CD8-positive, alpha-beta memory T cell (primary cell): ENCODE measurements at regions not wholly inside any gene's neighbourhood (a gene's known extent, or its start where the extent isn't known, plus 50 kb on each side); places are given as distances from the start of the nearest gene placed in this dataset.

Source experiments
- CTCF ChIA-PET: fragments of 350-600 bp; sonication (Branson Sonifier 250); formaldehyde crosslinking; loops from one replicate; lab custom pipeline; 2021; ENCODE audit warnings: antibody characterized with exemption; lab: Charles Lee
- POLR2A ChIA-PET: fragments of 350-600 bp; sonication (Branson Sonifier 250); formaldehyde crosslinking; loops from one replicate; lab custom pipeline; 2021; ENCODE audit warnings: antibody characterized with exemption; lab: Charles Lee
- DNase-seq, 5 donors: peaks; one replicate each; pipeline versions ENCODE4 v3.0.0 to v3.0.0-alpha.2; 2020 to 2022; ENCODE audit warnings: mixed read lengths in 1 of 5
- H3K27ac ChIP-seq: one replicate; pipeline ENCODE4 v1.7.0; 2013; ENCODE audit warnings: low read depth, mild to moderate bottlenecking, low read length, moderate library complexity
- H3K27me3 ChIP-seq: 2 replicates; pipeline ENCODE4 v1.7.0; 2013; ENCODE audit warnings: low read length, mild to moderate bottlenecking; ENCODE audit not compliant: insufficient read depth, poor library complexity, severe bottlenecking
- H3K36me3 ChIP-seq: 2 replicates; pipeline ENCODE4 v1.7.0; 2013; ENCODE audit warnings: mild to moderate bottlenecking, low read length, moderate library complexity; ENCODE audit not compliant: insufficient read depth
- H3K4me1 ChIP-seq: 2 replicates; pipeline ENCODE4 v1.7.0; 2013; ENCODE audit warnings: mild to moderate bottlenecking, low read length, moderate library complexity; ENCODE audit not compliant: insufficient read depth
- H3K4me3 ChIP-seq: 2 replicates; pipeline ENCODE4 v1.7.0; 2013; ENCODE audit warnings: mild to moderate bottlenecking, low read length
- H3K9me3 ChIP-seq: 2 replicates; pipeline ENCODE4 v1.7.0; 2013; ENCODE audit warnings: mild to moderate bottlenecking, low read length
- H3K27ac Mint-ChIP-seq, 8 donors: one replicate each; pipeline ENCODE4 v1.8.0; 2020 to 2021; ENCODE audit warnings: mixed read lengths in 8 of 8, mild to moderate bottlenecking in 6 of 8, inconsistent platforms in 3 of 8, moderate library complexity in 3 of 8
- H3K27me3 Mint-ChIP-seq, 2 donors: one replicate each; pipeline ENCODE4 v1.8.0; 2020 to 2021; ENCODE audit warnings: mixed read lengths in 2 of 2, mild to moderate bottlenecking in 1 of 2, moderate library complexity in 1 of 2
- H3K36me3 Mint-ChIP-seq, 3 donors: one replicate each; pipeline ENCODE4 v1.8.0; 2020 to 2021; ENCODE audit warnings: mixed read lengths in 3 of 3, inconsistent platforms in 1 of 3, mild to moderate bottlenecking in 1 of 3
- H3K4me1 Mint-ChIP-seq, 3 donors: one replicate each; pipeline ENCODE4 v1.8.0; 2020 to 2021; ENCODE audit warnings: mixed read lengths in 3 of 3, inconsistent platforms in 1 of 3, mild to moderate bottlenecking in 1 of 3
- H3K4me3 Mint-ChIP-seq, 7 donors: one replicate each; pipeline ENCODE4 v1.8.0; 2020 to 2021; ENCODE audit warnings: mixed read lengths in 7 of 7, mild to moderate bottlenecking in 6 of 7, moderate library complexity in 4 of 7, inconsistent platforms in 2 of 7
- H3K9me3 Mint-ChIP-seq, 5 donors: one replicate each; pipeline ENCODE4 v1.8.0; 2020 to 2022; ENCODE audit warnings: mixed read lengths in 5 of 5, mild to moderate bottlenecking in 3 of 5, moderate library complexity in 2 of 5, inconsistent platforms in 1 of 5

DNA sequence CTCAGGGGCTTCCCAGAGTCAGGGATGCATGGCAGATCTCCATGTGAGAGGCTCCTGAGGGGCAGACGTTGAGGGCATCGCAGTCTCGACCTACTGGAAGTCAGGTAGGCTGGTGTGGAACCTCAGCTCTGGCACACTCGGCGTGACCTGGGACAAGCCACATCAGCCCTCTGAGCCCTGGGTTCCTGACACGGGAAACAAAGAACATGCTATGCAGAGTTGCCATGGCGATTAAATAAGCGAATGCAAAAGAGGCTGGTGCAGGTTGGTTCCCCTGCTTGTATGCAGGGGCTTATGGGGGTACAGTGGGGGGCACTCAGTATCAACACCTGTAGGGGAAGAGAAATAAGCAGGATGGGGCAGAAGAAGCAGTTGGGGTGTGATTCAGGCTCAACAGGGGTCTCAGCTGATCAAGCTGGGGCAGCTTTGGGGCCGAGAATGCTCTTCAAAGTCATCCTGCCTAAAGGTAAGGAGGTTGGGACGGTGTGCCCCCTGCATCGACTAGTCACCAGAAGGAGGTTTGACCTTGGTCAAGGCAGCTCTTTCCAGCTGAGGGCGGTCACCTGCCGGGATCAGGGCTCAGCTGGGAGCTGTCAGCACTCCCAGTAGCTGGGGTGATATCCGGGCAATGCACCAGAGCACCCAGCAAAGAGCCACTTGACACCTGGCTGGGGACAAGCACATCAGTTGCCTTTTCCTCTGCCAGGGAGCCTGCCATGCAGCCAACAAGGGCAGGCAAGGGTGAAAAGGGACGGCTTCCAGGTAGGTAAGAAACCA, 442.7 kb downstream of the MIAT start:
- Mint-ChIP-seq H3K4me1 (no peaks in the 10 kb centered on the region), H3K4me3 (no peak overlapping the region), H3K9me3 (no peaks in the 10 kb centered on the region), H3K27ac (no peak overlapping the region), H3K36me3 (peaks cover 0 to under 1% (median 0%) of the 10 kb centered on the region in 3 donors), H3K27me3 (peaks cover 25 to 40% of the 10 kb centered on the region in 2 donors)
- Histone ChIP-seq H3K36me3 (no peaks in the 10 kb centered on the region), H3K4me1 (no peaks in the 10 kb centered on the region), H3K4me3 (no peak overlapping the region), H3K27ac (no peak overlapping the region), H3K9me3 (no peaks in the 10 kb centered on the region), H3K27me3 (no peaks in the 10 kb centered on the region)
- DNase-seq = no peak
- POLR2A ChIA-PET = no interaction called here
- CTCF ChIA-PET = no interaction called here

DNA sequence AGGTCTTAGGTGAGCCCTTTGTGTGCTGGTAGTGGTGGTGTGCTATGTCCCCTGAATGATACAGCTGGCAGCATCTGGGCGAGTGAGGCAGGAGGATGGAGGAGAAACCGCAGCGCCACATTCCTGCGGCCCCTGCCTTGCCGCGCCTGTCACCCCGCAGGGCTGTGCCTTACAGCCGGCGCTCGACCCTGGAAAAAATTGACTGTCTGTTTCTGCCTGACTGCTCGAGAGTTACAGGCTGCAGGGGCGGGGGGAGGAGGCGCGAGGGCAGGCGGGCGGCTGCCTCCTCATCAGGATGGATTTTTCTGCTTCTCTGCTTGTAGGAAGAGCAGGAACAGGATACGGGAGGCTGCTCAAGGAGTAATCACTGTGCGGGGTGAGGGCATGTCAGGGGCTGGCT, 443.4 kb downstream of the MIAT start:
- Mint-ChIP-seq H3K4me3 (no peak overlapping the region), H3K36me3 (peaks cover 0 to 1% (median 0%) of the 10 kb centered on the region in 3 donors), H3K4me1 (no peaks in the 10 kb centered on the region), H3K27ac (no peak overlapping the region), H3K27me3 (peaks cover 25 to 40% of the 10 kb centered on the region in 2 donors), H3K9me3 (no peaks in the 10 kb centered on the region)
- Histone ChIP-seq H3K36me3 (no peaks in the 10 kb centered on the region), H3K4me1 (no peaks in the 10 kb centered on the region), H3K4me3 (no peak overlapping the region), H3K27me3 (no peaks in the 10 kb centered on the region), H3K9me3 (no peaks in the 10 kb centered on the region), H3K27ac (no peak overlapping the region)
- DNase-seq = no peak
- ChIA-PET CTCF (no interaction called here), POLR2A (no interaction called here)

DNA sequence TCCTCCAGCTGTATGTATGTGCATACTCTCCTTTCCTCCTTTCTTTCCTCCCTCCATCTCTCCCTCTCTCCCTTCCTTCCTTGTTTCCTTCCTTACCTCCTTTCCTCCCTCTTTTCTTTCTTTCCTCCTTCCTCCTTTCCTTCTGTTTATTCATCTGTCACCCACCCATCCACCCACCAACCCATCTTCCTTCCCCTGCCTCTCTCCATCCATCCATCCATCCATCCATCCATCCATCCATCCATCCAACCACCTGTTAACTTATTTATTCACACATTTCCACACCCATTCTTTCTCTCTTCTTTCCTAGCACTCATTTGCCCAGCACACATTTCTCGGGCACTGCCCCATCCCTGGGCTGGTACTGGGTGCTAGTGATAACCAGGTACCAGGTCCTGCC, 443.9 kb downstream of the MIAT start:
- CTCF ChIA-PET = no interaction called here
- no peaks in the 10 kb centered on the region for H3K4me1 Mint-ChIP-seq
- no peak for DNase-seq
- no peak overlapping the region for H3K4me3 Mint-ChIP-seq
- no peaks in the 10 kb centered on the region for H3K9me3 Mint-ChIP-seq
- H3K4me1 ChIP-seq = no peaks in the 10 kb centered on the region
- H3K27me3 ChIP-seq = no peaks in the 10 kb centered on the region
- H3K36me3 ChIP-seq = no peaks in the 10 kb centered on the region
- H3K9me3 ChIP-seq = no peaks in the 10 kb centered on the region
- no peak overlapping the region for H3K27ac Mint-ChIP-seq
- H3K27ac ChIP-seq = no peak overlapping the region
- H3K36me3 Mint-ChIP-seq = peaks cover 0 to 1% (median 0%) of the 10 kb centered on the region in 3 donors
- peaks cover 25 to 40% of the 10 kb centered on the region in 2 donors for H3K27me3 Mint-ChIP-seq
- no peak overlapping the region for H3K4me3 ChIP-seq
- POLR2A ChIA-PET = no interaction called here

DNA sequence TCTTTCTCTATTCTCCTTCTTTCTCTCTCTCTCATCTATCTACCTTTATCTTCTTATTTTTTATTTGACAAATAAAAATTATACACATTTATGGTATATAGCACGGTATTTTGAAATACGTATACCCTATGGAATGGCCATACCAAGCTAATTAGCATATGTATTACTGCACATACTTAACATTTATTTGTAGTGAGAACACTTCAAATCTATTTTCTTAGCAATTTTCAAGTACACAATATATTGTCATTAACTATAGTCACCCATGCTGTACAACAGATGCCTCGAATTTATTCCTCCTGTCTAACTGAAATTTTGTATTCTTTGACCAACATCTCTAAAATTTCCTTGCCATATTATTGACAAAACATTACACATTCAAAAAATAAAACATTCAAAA, 447.1 kb downstream of the MIAT start:
- Histone ChIP-seq H3K36me3 (no peaks in the 10 kb centered on the region), H3K9me3 (no peaks in the 10 kb centered on the region), H3K27me3 (no peaks in the 10 kb centered on the region), H3K4me3 (no peak overlapping the region), H3K27ac (no peak overlapping the region), H3K4me1 (no peaks in the 10 kb centered on the region)
- POLR2A ChIA-PET = no interaction called here
- peaks cover 0 to 1% (median 0%) of the 10 kb centered on the region in 3 donors for H3K36me3 Mint-ChIP-seq
- H3K9me3 Mint-ChIP-seq = peaks cover 0 to 7% (median 0%) of the 10 kb centered on the region in 5 donors
- H3K4me3 Mint-ChIP-seq = no peak overlapping the region
- H3K27me3 Mint-ChIP-seq = peaks cover 21 to 32% of the 10 kb centered on the region in 2 donors
- no peak overlapping the region for H3K27ac Mint-ChIP-seq
- no peak for DNase-seq
- CTCF ChIA-PET = no interaction called here
- no peaks in the 10 kb centered on the region for H3K4me1 Mint-ChIP-seq

DNA sequence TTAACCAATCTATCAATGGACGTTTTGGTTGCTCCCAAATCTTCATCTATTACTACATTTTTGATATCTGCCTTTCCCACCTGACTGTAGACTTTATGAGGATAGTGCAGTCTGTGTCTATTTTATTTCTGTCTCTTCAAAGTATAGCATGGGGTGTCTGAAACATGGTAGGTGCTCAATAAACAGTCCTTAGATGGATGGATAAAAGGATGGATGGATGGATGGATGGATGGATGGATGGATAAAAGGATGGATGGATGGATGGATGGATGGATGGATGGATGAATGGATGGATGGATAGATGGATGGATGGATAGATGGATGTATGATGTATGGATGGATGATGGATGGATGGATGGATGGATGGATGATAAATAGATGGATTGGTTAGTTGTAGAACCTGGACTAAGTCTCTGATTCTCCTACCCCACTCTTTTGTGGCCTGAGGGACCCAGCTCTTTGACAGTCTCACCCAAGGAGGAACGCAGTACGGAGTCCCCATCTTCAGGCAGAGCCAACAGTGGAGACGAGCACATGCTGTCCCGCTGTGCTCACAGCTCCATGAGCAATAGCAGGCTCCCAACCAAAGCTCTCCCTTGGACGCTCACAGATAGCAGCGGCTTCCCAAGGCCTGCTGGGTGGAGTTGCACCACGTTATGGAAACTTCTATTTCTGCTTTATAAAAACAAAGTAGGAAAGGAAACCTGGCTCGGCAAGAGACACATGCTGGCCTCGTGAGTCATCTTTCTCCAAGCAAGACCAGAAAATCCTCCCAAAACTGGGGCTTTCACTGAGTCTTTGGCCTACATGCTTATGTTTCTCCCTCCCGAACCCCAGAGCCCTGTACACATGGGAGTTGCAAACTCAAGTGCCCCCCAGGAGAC, 448.0 kb downstream of the MIAT start:
- H3K27me3 ChIP-seq = no peaks in the 10 kb centered on the region
- Mint-ChIP-seq H3K27ac (no peak overlapping the region), H3K4me1 (no peaks in the 10 kb centered on the region), H3K9me3 (peaks cover 0 to 7% (median 6%) of the 10 kb centered on the region in 5 donors), H3K27me3 (peaks cover 16 to 22% of the 10 kb centered on the region in 2 donors), H3K4me3 (no peak overlapping the region), H3K36me3 (peaks cover 0 to 1% (median 0%) of the 10 kb centered on the region in 3 donors)
- H3K4me1 ChIP-seq = no peaks in the 10 kb centered on the region
- H3K36me3 ChIP-seq = no peaks in the 10 kb centered on the region
- ChIA-PET CTCF (no interaction called here), POLR2A (no interaction called here)
- no peak overlapping the region for H3K4me3 ChIP-seq
- DNase-seq = no peak
- H3K27ac ChIP-seq = no peak overlapping the region
- no peaks in the 10 kb centered on the region for H3K9me3 ChIP-seq

DNA sequence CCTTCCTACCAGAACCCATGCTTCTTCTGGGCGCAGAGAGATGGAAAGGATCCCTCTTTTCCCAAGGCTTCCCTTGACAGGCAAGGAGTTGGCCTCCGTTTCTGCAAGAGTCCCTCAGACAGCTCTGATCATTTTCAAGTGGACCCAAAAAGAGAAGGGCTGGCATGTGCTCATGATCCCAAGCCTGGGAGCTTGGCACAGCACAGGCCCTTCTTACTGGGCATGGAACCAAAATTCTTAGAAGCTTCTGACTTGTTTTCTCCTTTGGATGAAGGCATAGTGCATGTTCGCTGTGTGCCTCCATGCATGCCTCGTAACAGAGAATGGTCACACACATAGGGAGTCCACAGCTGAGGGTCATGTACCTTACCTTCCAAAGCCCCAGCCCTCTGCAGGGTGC, 449.6 kb downstream of the MIAT start:
- Histone ChIP-seq H3K27ac (no peak overlapping the region), H3K27me3 (no peaks in the 10 kb centered on the region), H3K4me1 (no peaks in the 10 kb centered on the region), H3K36me3 (no peaks in the 10 kb centered on the region), H3K4me3 (no peak overlapping the region), H3K9me3 (no peaks in the 10 kb centered on the region)
- Mint-ChIP-seq H3K4me1 (no peaks in the 10 kb centered on the region), H3K27ac (no peak overlapping the region), H3K9me3 (peaks cover 0 to 7% (median 6%) of the 10 kb centered on the region in 5 donors), H3K36me3 (peaks cover 0 to 1% (median 0%) of the 10 kb centered on the region in 3 donors), H3K27me3 (peaks cover 9 to 12% of the 10 kb centered on the region in 2 donors), H3K4me3 (no peak overlapping the region)
- ChIA-PET CTCF (no interaction called here), POLR2A (no interaction called here)
- DNase-seq = no peak

DNA sequence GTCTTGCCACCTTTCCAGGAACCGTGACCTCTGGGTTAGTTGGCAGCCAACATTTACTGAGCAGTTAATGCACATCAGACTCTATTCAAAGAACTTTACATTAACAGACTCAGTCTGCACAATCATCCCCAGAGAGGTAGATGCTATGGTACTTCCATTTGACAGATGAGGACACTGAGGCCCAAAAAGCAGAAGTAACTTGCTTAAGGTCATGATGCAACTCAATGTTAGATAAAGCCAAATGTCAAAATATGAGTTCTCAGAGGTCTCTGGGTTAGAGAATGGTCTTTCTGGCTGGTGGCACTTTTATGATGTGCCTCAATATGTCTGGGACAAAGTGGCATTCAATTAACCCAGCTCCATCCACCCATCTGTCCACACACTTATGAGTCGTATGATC, 450.0 kb downstream of the MIAT start:
- CTCF ChIA-PET = no interaction called here
- H3K27ac Mint-ChIP-seq = no peak overlapping the region

DNA sequence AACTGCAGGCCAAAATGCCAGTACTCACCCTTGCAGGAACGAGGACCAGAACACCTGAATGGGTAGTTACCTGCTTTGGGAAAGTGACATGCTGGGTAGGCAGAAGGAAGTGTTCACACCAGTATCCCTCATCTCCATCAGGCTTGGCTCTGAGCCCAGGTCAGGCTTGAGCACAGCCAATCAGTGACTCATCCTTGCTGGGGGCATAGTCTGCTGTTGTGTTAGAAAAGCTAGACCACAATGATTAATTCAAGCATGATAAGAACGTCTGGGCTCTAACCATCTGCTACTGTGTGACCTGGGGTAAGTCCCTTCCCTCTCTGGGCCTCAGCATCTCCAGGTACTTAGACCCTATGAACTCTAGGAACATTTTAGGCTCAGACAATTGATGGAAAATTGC, 450.4 kb downstream of the MIAT start:
- Mint-ChIP-seq H3K4me1 (no peaks in the 10 kb centered on the region), H3K4me3 (no peak overlapping the region), H3K27ac (no peak overlapping the region), H3K9me3 (peaks cover 0 to 7% (median 6%) of the 10 kb centered on the region in 5 donors), H3K36me3 (peaks cover 0 to 1% (median 0%) of the 10 kb centered on the region in 3 donors), H3K27me3 (peaks cover 6 to 7% of the 10 kb centered on the region in 2 donors)
- H3K27me3 ChIP-seq = no peaks in the 10 kb centered on the region
- H3K36me3 ChIP-seq = no peaks in the 10 kb centered on the region
- H3K9me3 ChIP-seq = no peaks in the 10 kb centered on the region
- POLR2A ChIA-PET = no interaction called here
- DNase-seq = no peak
- no peaks in the 10 kb centered on the region for H3K4me1 ChIP-seq
- H3K27ac ChIP-seq = no peak overlapping the region
- no peak overlapping the region for H3K4me3 ChIP-seq
- CTCF ChIA-PET = interaction anchor here (0.5 kb wide), 1 partner anchor 776 kb away, joined by 3 read pairs; no protein-coding TSS in a partner anchor

More for the DNA sequence above, 450.0 kb downstream of the MIAT start:
- H3K27ac ChIP-seq = no peak overlapping the region
- H3K27me3 ChIP-seq = no peaks in the 10 kb centered on the region
- H3K36me3 Mint-ChIP-seq = peaks cover 0 to 1% (median 0%) of the 10 kb centered on the region in 3 donors
- POLR2A ChIA-PET = no interaction called here
- DNase-seq = no peak
- no peaks in the 10 kb centered on the region for H3K36me3 ChIP-seq
- H3K9me3 Mint-ChIP-seq = peaks cover 0 to 7% (median 6%) of the 10 kb centered on the region in 5 donors
- H3K27me3 Mint-ChIP-seq = peaks cover 9 to 11% of the 10 kb centered on the region in 2 donors
- H3K4me3 Mint-ChIP-seq = no peak overlapping the region
- no peak overlapping the region for H3K4me3 ChIP-seq
- H3K9me3 ChIP-seq = no peaks in the 10 kb centered on the region
- no peaks in the 10 kb centered on the region for H3K4me1 ChIP-seq
- no peaks in the 10 kb centered on the region for H3K4me1 Mint-ChIP-seq
